Transverse colon (tissue), 4 donors: ENCODE measurements at regions not wholly inside any gene's neighbourhood (a gene's known extent, or its start where the extent isn't known, plus 50 kb on each side); places are given as distances from the start of the nearest gene placed in this dataset.

Experiments used
- DNase-seq: peaks from one replicate; pipeline ENCODE4 v3.0.0-alpha.2; 2019
- H3K27ac ChIP-seq, 4 donors: fragments of 200-600 bp; sonication (generic); 2 replicates each; pipeline ENCODE4 v1.5.1; 2016 to 2018; ENCODE audit warnings: inconsistent platforms in 4 of 4
- H3K27me3 ChIP-seq: fragments of 200-600 bp; sonication (generic); 2 replicates; pipeline ENCODE4 v1.5.1; 2017; ENCODE audit warnings: inconsistent platforms
- H3K36me3 ChIP-seq, 4 donors: fragments of 200-600 bp; sonication (generic); 2 replicates each; pipeline ENCODE4 v1.5.1; 2017 to 2019; ENCODE audit warnings: inconsistent platforms in 4 of 4
- H3K4me1 ChIP-seq, 4 donors: fragments of 200-600 bp; sonication (generic); 2 replicates each; pipeline ENCODE4 v1.5.1; 2017 to 2020; ENCODE audit warnings: inconsistent platforms in 4 of 4
- H3K4me3 ChIP-seq, 4 donors: fragments of 200-600 bp; sonication (generic); 1 replicate in 1 of 4; 2 replicates in 3 of 4; pipeline versions ENCODE4 v1.5.1 to v1.6.1; 2017 to 2019; ENCODE audit warnings: inconsistent platforms in 4 of 4
- H3K9me3 ChIP-seq, 2 donors: fragments of 200-600 bp; sonication (generic); 2 replicates each; pipeline ENCODE4 v1.5.1; 2017 to 2019; ENCODE audit warnings: inconsistent platforms in 2 of 2
- EP300 ChIP-seq: sonication (generic); formaldehyde crosslinking; IDR thresholded peaks from one replicate; pipeline ENCODE4 v1.6.1; 2017; ENCODE audit warnings: antibody characterized with exemption, low read depth
- POLR2A ChIP-seq: fragments of 450-650 bp; IDR thresholded peaks from one replicate; pipeline ENCODE4 v1.6.1; 2016; ENCODE audit warnings: antibody characterized with exemption, mild to moderate bottlenecking, moderate library complexity
- POLR2AphosphoS5 ChIP-seq, 3 donors: sonication (generic); formaldehyde crosslinking; IDR thresholded peaks; one replicate each; pipeline ENCODE4 v1.6.1; 2016; ENCODE audit warnings: antibody characterized with exemption in 3 of 3
- WGBS, 2 donors: methylation state at CpG; one replicate each; pipeline ENCODE4 v1.1.5; 2018; ENCODE audit warnings: low coverage in 1 of 2; 5-methylcytosine and 5-hydroxymethylcytosine counted together
- in situ Hi-C, 4 donors: fragments of 200-750 bp; cut with MboI; loops; one replicate each; pipeline versions ENCODE4 v1.15.0 to v1.15.1; 2017; ENCODE audit warnings: low sequenced_read_pairs in 3 of 4, low pct_ligation_motif_present in 1 of 4, low pct_unique_long_range_greater_than_20kb in 1 of 4
- intact Hi-C: fragments of 100-400 bp; cut with DNase I; formaldehyde crosslinking; loops from one replicate; pipeline ENCODE4 v1.15.1; 2023; ENCODE audit warnings: low total_unique reads
- TF ChIP-seq, protein P1 (sequence below), 5 experiments: fragments of 200-600 bp in 3 of 5; fragments of 450-650 bp in 2 of 5; sonication (generic) in 3 of 5; IDR thresholded peaks; 1 replicate in 2 of 5; 2 replicates in 3 of 5; pipeline ENCODE4 v1.5.1; 2016 to 2017; ENCODE audit warnings: antibody characterized with exemption in 5 of 5, inconsistent platforms in 3 of 5, mild to moderate bottlenecking in 2 of 5, moderate library complexity in 1 of 5

DNA sequence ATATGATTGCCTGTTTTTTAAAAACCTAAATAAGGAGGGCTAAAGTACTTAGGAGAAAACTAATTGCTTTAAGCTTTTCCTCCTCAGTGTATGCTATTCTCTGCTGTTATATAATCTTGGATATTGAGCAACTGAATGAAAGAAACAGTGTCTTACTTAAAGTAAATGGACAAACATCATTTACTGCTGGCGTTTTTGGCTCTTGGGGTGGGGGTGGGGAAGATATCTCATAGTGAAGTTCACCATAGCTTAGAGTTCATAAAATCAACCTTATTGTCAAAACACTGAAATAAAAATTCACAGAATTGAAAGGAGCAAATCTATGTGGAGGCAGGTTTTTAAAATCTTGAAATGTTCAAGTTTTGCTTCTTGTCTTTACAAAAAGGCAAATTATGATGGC is 256.4 kb upstream of the SOX2 start:
- WGBS, 2 donors = 6 to 9% methylated on average over 1 of the region's 1 CpG
- intact Hi-C loops = no loop called here
- in situ Hi-C loops = no loop called here

DNA sequence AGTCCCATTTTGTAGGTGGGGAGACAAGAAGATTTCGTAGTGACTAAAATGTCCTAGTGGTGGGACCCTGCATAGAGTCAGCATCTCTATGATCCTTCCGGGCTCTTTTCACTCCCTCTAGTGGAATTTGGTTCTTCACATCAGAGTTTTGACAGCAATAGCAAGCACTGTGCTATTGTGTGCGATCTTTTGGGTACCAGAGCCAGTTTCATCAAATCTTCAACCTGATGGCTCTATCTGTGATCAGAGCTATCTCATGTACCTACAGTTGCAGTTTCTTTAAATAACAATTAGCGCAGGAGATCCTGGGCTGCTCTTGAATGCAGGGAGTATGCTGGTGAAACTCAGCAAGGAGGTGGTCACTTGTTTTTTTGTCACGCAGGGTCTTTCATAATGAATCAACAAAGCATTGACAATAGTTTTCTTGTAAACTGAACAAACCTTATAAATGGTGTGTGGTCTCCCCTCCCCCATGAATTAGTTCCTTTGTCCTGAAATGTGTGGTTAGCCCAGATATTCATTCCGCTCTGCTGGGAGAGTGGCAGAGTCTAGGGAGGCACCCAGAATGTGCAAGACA is 257.2 kb upstream of the SOX2 start:
- in situ Hi-C loops = no loop called here
- 71 to 78% methylated on average over 6 of the region's 6 CpGs for WGBS, 2 donors

More for the DNA sequence above, 256.4 kb upstream of the SOX2 start:
- Histone ChIP-seq H3K4me3 (no peak overlapping the region), H3K9me3 (no peaks in the 10 kb centered on the region), H3K36me3 (no peaks in the 10 kb centered on the region), H3K4me1 (no peaks in the 10 kb centered on the region), H3K27me3 (no peaks in the 10 kb centered on the region), H3K27ac (no peak overlapping the region)
- DNase-seq = no peak
- TF ChIP-seq, protein P1, sequence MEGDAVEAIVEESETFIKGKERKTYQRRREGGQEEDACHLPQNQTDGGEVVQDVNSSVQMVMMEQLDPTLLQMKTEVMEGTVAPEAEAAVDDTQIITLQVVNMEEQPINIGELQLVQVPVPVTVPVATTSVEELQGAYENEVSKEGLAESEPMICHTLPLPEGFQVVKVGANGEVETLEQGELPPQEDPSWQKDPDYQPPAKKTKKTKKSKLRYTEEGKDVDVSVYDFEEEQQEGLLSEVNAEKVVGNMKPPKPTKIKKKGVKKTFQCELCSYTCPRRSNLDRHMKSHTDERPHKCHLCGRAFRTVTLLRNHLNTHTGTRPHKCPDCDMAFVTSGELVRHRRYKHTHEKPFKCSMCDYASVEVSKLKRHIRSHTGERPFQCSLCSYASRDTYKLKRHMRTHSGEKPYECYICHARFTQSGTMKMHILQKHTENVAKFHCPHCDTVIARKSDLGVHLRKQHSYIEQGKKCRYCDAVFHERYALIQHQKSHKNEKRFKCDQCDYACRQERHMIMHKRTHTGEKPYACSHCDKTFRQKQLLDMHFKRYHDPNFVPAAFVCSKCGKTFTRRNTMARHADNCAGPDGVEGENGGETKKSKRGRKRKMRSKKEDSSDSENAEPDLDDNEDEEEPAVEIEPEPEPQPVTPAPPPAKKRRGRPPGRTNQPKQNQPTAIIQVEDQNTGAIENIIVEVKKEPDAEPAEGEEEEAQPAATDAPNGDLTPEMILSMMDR (IDR thresholded peaks at IDR 0.05) = no peak
- TF ChIP-seq POLR2A (no peak), POLR2AphosphoS5 (IDR thresholded peaks at IDR 0.05) (no peak), EP300 (no peak)

DNA sequence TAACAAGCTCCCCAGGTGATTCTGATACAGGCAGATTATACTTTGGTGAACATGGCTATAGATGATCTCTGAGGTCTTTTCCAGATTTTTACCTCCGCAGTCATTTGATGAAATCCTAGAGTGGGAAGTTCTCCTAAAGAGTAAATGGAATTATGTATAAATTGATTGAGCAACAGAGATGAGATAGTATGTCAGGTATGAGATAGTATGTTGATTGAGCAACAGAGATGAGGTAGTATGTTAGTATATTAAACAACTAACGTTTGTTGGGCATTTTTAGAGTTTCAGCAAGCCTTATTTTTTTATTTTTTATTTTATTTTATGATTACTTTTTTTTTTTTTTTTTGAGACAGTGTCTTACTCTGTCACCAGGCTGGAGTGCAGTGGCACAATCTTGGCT is 265.0 kb upstream of the SOX2 start:
- 46 to 68% methylated on average over 2 of the region's 2 CpGs for WGBS, 2 donors
- TF ChIP-seq POLR2A (no peak), EP300 (no peak), POLR2AphosphoS5 (IDR thresholded peaks at IDR 0.05) (no peak)
- Histone ChIP-seq H3K9me3 (no peaks in the 10 kb centered on the region), H3K36me3 (no peaks in the 10 kb centered on the region), H3K4me3 (no peak overlapping the region), H3K4me1 (no peaks in the 10 kb centered on the region), H3K27ac (no peak overlapping the region), H3K27me3 (no peaks in the 10 kb centered on the region)
- no peak for DNase-seq
- in situ Hi-C loops = no loop called here
- intact Hi-C loops = no loop called here

More for the DNA sequence above, 257.2 kb upstream of the SOX2 start:
- H3K4me3 ChIP-seq = no peak overlapping the region
- no peak overlapping the region for H3K27ac ChIP-seq
- TF ChIP-seq, protein P1 (IDR thresholded peaks at IDR 0.05) = no peak
- TF ChIP-seq POLR2AphosphoS5 (IDR thresholded peaks at IDR 0.05) = no peak
- no peak for TF ChIP-seq EP300
- no peak for TF ChIP-seq POLR2A
- no peaks in the 10 kb centered on the region for H3K4me1 ChIP-seq
- intact Hi-C loops = no loop called here
- no peak for DNase-seq
- H3K36me3 ChIP-seq = no peaks in the 10 kb centered on the region
- no peaks in the 10 kb centered on the region for H3K9me3 ChIP-seq
- no peaks in the 10 kb centered on the region for H3K27me3 ChIP-seq

DNA sequence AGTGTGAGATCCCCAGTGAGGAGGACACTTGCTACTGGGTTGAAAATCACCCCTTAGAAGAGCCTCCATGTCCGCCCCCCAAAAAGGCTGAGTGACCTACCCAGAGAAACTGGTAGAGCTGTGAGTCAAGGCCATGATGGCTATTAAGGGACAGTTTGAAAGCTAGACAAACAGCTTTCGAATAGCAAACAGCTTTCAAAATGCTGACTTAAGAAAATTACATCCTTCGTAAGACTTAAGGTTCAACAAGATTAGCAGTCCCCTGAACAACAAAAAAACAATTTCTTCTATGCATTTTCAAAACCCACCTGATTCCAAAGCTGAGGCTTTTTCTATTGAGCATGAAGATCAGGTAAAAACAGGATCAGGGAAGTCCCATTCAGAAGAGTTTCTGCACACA is 269.7 kb upstream of the SOX2 start:
- in situ Hi-C loops (no loop called here), intact Hi-C loops (no loop called here)
- no peaks in the 10 kb centered on the region for H3K9me3 ChIP-seq
- H3K27me3 ChIP-seq = no peaks in the 10 kb centered on the region
- H3K27ac ChIP-seq = no peak overlapping the region
- H3K4me3 ChIP-seq = no peak overlapping the region
- TF ChIP-seq POLR2A (no peak), POLR2AphosphoS5 (IDR thresholded peaks at IDR 0.05) (no peak), EP300 (no peak)
- TF ChIP-seq, protein P1 (IDR thresholded peaks at IDR 0.05) = no peak
- 55 to 74% methylated on average over 3 of the region's 3 CpGs for WGBS, 2 donors
- H3K4me1 ChIP-seq = no peaks in the 10 kb centered on the region
- H3K36me3 ChIP-seq = no peaks in the 10 kb centered on the region
- no peak for DNase-seq

DNA sequence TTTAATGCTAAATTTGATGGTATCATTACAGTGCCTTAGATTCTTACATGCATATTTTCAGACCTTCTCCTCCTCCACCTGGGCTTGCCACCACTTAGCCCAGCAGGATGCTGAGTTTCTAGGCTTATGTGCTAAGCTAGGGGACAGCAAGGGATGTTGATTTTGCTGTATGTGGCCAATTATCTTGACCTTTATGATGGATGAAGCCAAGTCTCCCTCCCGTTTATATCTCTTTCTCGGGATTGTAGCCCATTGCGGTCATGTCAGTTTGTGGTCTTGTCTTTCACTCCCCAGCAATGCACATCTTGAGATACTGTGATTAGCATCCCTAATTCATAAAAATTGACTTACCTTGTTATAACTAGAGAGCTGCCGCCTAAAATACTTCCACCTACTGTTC is 278.7 kb upstream of the SOX2 start:
- Histone ChIP-seq H3K4me1 (no peaks in the 10 kb centered on the region), H3K9me3 (no peaks in the 10 kb centered on the region), H3K27me3 (no peaks in the 10 kb centered on the region), H3K36me3 (no peaks in the 10 kb centered on the region), H3K27ac (no peak overlapping the region), H3K4me3 (no peak overlapping the region)
- in situ Hi-C loops (no loop called here), intact Hi-C loops (no loop called here)
- 93 to 94% methylated on average over 4 of the region's 4 CpGs for WGBS, 2 donors
- TF ChIP-seq EP300 = no peak
- TF ChIP-seq, protein P1 (IDR thresholded peaks at IDR 0.05) = no peak
- DNase-seq = no peak
